ENCODE measurements at regions not wholly inside any gene's neighbourhood (a gene's known extent, or its start where the extent isn't known, plus 50 kb on each side); places are given as distances from the start of the nearest gene placed in this dataset.

- TF ChIP-seq POLR2A (IDR thresholded peaks at IDR 0.05) (no peak), CTCF (IDR thresholded peaks at IDR 0.05) (no peak)
Observed at GRCh38 chr12:30862486-30862885, 64.1 kb upstream of the TSPAN11 start.
